AG10803 (cell line): ENCODE measurements at regions not wholly inside any gene's neighbourhood (a gene's known extent, or its start where the extent isn't known, plus 50 kb on each side); places are given as distances from the start of the nearest gene placed in this dataset.

ENCODE experiments used
- DNase-seq: peaks from one replicate; pipeline ENCODE4 v3.0.0; 2010; ENCODE audit warnings: low read depth
- H3K4me3 ChIP-seq: 2 replicates; pipeline ENCODE4 v1.5.1; 2011; ENCODE audit warnings: mild to moderate bottlenecking, low read length, control low read depth
- CTCF ChIP-seq: conservative IDR thresholded peaks from 2 replicates; pipeline ENCODE4 v1.5.1; 2011; ENCODE audit warnings: mild to moderate bottlenecking, low read length, control low read depth, inconsistent platforms

GRCh38 chr6:120711255-120711654 lies 623.0 kb downstream of the TBC1D32 start:
- no peak overlapping the region for H3K4me3 ChIP-seq
- no peak for TF ChIP-seq CTCF
- DNase-seq = no peak

DNA sequence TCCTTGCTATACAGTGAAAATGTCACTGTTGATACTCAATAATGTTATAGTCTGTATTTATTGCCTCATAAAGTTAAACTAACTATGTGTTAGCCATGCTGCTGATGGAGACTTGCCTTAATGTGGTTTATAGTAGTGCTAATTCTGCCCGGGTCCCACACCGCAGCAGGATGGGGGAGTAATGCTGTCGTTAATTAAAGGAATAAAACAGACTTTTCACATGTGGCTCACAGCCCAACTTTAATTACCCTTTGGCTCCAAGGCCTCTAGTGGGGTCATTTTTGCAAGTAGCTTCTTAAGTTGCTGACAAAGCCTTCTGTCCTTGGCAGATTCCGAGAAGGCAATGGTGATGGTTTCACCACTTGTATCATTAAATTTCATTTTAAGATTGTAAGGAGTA lies 634.3 kb downstream of the TBC1D32 start:
- no peak for DNase-seq
- H3K4me3 ChIP-seq = no peak overlapping the region
- TF ChIP-seq CTCF = no peak

GRCh38 chr6:120686492-120686891 lies 647.8 kb downstream of the TBC1D32 start:
- TF ChIP-seq CTCF = no peak
- no peak overlapping the region for H3K4me3 ChIP-seq

GRCh38 chr6:120682145-120682544 lies 652.1 kb downstream of the TBC1D32 start:
- no peak overlapping the region for H3K4me3 ChIP-seq
- DNase-seq = no peak
- TF ChIP-seq CTCF = no peak

More at GRCh38 chr6:120686492-120686891, 647.8 kb downstream of the TBC1D32 start:
- DNase-seq = no peak

DNA sequence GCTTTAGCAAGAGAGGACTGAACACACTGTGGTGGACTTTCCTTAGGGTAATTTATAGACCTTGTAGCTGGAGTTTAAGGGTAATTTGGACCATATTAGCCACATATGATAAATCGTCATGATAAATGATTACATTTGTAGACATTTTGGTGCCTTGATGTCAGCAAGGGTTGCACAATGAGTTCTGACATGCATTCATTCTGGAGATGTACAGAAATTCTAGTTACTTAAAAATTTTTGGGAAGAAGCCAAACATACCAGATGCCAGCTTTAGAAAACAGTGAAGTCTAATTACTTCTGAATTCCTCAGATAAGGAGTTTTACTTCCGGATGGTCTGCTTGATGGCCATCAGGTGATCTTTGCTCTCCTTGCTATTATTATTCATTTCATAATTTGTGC lies 653.1 kb downstream of the TBC1D32 start:
- H3K4me3 ChIP-seq = no peak overlapping the region
- no peak for TF ChIP-seq CTCF
- no peak for DNase-seq

DNA sequence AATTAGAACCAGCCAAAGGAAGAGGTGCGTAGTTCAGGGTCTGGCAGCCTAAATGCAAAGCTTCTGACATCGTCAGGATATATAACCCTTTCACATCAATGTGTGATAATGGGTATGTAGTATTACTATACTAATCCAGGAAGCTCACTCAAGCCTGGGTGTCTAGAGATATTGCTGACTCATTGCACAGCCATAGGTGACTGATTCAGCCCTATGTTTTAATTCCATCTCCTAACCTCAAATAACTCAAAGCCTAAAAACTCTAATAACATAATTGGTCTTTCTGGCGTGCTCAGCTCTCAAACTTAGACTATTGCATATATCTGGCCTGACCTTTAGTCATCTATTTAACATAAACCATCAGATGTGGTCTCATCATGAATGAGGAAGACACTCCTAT lies 658.4 kb downstream of the TBC1D32 start:
- no peak overlapping the region for H3K4me3 ChIP-seq
- no peak for TF ChIP-seq CTCF
- no peak for DNase-seq

DNA sequence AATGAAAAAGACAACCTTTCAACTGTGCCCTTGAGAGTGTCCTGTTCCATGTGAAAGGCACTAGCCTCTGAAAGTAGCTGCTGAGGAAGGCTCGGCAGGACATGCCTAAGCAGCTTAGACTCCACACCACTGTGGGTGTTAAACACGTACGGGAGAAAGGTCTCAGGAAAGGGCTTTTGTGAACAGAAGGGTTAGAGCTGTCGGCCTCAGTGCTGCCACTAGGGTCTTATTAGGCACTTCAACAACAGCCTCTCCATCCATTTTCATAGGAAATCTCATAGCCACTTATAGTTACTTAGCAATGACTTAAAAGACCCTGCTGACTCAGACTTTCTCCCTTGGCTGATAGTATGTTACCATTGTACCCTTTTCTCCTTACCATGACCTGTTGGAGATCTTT lies 662.8 kb downstream of the TBC1D32 start:
- no peak overlapping the region for H3K4me3 ChIP-seq
- TF ChIP-seq CTCF = no peak
- no peak for DNase-seq
